Endothelial cell of hepatic sinusoid (primary cell): ENCODE measurements at regions not wholly inside any gene's neighbourhood (a gene's known extent, or its start where the extent isn't known, plus 50 kb on each side); places are given as distances from the start of the nearest gene placed in this dataset.

Source experiments
- in situ Hi-C: cut with HindIII; loops from 2 replicates; pipeline ENCODE4 v1.10.0; 2017; ENCODE audit warnings: low sequenced_read_pairs

DNA sequence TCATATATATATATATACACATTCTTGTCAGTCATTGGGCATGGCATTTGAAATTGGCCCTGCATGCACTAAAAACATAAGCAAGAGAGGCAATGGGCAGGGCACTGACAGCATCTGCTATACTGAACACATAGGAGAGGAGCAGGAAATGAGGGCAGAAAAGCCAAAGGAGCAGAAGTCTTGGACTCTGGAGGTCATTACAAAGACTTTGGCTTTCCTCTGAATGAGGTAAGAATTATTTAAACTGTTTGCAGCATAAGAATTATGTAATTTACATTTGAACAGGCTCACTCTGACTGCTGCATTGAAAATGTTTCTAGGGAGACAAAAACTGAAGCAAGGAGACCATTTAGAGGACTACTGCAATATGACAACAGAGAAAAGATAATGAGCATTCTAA is 396.5 kb downstream of the PRDM5 start:
- in situ Hi-C loops: no loop called here

DNA sequence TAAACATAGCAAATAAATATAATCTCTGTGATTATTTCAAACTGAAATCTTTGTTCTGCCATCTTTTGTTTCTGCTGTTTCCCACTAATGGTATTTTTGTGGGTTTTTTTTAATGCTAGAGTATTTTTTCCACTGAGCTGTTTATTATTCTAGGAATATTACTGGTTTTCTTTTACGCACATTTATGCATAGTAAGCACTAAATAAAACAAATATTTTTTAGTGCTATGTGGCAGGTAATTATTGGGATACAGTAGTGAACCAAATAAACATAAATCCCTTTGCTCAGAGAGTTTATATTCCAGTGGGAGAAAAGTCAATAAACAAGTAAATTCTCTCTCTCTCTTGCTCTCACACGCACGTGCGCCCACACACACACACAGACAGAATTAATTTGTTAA is 397.4 kb downstream of the PRDM5 start:
- in situ Hi-C loops: no loop called here

DNA sequence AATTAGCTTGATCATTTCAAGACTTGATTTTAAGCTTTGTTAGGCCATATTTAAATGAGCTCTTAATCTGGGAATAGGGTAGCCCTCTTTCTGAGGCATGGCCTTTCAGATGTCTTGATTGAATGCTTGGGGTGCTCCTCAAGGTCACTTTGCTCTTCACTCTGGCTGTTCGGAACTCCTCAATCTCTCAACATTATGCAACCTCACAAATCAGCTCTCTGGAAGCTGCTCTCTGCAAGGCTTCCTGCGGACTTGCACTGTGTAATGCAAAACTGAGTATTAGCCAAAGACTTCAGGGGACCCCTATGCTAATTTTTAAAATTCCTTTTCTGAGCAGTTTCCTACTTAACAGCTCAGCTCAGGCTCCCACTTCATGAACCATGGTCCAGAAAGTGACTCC is 398.3 kb downstream of the PRDM5 start:
- in situ Hi-C loops: no loop called here

DNA sequence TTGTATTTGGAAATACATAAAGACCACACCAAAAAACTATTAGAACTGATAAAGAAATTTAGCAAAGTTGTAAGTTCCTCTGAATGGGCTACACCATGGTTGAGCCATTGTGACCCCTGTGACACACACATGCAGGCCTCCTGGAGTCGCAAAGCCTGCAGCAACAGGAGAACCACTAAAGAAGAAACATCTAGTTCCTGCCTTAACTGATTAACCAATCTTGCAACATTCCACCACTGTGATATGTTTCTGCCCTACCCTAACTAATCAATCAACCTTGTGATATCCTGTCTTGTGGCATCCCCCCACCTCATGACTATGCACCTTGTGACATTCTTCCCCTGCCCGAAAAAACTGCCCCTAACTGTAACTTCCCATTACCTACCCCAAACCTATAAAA is 401.8 kb downstream of the PRDM5 start:
- in situ Hi-C loops: no loop called here

DNA sequence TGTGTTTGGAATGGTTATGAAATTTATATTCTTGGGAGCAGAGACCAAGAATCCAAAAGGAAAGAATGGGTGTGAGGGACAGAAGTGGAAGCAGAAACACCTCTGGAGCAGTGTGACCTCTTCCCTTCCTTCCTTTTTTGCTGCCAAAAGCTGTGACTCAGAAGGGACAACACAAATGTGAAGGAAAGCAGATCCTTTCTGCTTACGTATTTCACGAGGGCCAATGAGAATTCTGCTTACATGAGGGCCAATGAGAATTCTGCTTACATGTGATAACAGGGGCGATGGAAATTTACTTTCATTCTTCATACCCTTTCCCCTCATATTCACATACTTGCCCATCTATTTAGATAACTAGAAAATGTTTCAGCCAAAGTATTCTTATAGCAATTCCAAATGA is 404.6 kb downstream of the PRDM5 start:
- in situ Hi-C loops: no loop called here

DNA sequence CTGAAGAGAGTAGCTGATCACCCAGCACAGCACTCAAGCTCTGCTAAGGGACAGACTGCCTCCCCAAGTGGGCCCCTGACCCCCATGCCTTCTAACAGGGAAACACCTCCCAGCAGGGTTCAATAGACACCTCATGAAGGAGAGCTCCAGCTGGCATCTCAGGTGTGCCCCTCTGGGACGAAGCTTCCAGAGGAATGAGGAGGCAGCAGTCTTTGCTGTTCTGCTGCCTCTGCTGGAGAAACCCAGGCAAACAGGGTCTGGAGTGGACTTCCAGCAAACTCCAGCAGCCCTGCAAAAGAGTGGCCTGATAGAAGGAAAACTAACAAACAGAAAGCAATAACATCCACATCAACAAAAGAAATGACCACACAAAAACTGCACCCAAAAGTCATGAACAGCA is 412.8 kb downstream of the PRDM5 start:
- in situ Hi-C loops: no loop called here

DNA sequence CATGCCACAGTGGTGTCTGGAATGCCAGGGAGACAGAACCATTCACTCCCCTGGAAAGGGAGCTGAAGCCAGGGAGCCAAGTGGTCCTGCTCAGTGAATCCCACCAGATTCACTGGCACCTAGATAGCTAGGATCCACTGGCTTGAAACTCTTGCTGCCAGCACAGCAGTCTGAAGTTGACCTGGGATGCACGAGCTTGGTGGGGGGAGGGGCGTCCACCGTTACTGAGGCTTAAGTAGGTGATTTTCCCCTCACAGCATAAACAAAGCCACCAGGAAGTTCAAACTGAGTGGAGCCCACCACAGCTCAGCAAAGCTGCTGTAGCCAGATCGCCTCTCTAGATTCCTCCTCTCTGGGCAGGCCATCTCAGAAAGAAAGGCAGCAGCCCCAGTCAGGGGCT is 413.3 kb downstream of the PRDM5 start:
- in situ Hi-C loops: no loop called here

DNA sequence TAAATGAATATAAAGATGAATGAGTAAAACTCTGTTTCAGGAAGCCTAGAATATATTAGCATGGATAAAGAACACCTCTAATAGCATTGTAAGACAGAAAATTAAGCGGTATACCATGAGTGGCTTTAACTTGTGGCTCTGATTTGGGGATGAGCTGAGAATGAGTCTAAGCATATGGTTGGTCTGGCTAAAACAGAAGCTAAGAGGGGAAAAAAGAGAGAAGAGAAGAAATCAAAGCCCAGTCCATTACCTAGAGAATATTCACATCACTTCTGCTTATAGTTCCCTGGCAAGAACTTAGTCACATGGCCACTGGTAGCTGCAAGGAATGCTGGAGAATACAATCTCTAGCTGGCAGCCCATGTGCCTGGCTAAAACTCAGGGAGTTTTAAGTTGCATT is 414.5 kb downstream of the PRDM5 start:
- in situ Hi-C loops: no loop called here

DNA sequence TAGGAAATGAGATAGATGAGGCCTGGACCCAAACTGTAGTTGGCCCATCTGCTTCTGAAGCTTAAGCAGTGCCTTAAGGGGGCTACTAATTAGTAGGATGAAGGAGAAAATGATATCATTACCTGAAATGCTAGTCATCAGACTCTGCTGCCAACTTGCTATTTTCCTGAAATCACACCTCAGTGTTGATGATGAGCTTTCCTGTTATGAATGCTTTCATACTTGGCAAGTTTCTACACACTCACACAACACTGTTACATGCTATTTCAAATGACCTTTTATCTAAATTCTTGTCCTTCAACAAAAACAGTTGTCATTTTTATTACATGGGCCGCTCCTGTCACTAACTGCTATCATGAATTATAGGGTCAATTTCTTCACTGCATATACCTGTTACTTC is 416.0 kb downstream of the PRDM5 start:
- in situ Hi-C loops: no loop called here

DNA sequence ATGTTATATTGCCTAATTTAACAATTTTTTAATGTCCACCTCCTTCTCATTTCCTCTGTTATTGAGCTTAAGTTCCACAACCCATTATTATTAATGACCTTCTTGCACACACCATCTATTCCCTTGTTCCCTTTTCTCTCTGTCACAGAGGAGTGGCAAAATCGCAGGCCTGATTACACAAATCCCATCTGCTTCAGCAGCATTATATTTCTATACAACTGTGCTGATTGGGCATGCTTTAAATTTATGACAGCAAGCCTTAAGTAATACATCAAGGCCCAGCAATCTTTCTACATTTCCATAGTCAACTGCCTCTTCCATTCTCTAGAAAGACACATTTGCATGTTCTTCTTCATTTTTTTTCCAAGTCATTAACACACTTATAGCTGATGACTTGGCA is 423.8 kb downstream of the PRDM5 start:
- in situ Hi-C loops: no loop called here

DNA sequence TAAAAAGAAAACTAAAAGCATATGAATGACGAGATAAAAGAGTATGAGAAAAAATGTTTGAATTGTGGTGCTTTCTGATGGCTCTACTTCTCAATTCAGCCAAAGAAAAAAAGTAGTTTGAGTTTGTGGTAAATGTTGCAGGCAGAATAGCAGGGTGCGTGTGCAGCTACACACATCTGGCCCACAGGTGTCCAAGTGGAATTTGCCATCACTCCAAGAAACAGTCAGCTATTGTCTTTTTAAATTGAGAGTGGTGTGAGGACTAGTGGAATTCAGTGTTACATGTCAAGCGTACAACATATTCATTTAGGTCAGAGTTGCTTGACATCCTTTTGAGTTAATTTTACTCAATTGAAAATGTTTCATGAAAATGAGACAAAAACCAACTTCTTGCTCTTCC is 424.8 kb upstream of the MAD2L1 start:
- in situ Hi-C loops: no loop called here

DNA sequence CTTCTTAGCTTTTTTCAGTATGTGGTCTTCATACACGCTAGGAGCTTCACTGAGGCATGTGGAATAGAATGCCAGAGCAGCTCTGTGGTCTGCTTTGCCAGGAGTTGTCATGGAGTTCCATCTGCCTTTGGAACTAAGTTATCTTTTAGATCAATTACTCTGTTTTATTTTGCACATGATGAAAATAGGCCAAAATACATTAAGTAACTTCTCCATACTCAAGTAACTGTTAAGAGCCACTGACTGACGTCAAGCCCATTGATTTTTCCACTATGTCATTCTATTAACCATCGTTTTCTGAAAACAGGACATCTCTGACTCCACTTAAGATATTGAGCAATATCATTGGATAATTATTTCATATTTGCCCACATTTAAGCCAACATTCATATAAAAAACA is 415.1 kb upstream of the MAD2L1 start:
- in situ Hi-C loops: no loop called here

DNA sequence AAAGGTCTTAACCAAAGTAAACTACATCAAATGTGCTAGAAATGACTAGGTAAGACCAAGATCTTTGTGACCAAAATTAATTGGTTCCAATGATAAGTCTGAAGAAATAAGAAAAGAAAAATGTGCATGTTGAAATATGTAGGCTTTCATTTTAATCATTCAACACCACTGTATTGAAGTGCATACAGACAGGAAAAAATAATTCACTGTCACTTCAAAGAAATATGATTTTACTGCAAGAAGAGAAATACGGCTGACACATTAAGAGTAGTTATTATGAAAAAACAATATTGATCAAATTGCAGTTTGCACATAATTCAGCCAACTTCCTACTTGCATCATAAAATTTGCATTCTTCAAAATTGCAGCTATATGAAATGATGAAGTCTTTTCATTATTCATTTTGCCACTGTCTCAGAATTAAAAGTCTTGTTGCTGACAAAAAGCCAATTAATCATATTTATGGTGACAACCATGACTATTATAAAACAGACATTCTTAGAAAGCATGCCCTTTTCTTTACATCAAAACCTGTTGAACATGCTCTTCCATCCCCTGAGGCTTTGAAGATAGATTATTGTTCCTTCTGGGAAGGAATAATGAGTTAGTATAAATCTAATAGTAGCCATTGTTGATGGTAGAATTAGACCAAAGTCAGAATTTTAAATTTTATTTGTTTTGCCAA is 405.9 kb upstream of the MAD2L1 start:
- in situ Hi-C loops: loop anchor here (5.0 kb wide), 1 partner anchor 95 kb away; no protein-coding TSS in a partner anchor

DNA sequence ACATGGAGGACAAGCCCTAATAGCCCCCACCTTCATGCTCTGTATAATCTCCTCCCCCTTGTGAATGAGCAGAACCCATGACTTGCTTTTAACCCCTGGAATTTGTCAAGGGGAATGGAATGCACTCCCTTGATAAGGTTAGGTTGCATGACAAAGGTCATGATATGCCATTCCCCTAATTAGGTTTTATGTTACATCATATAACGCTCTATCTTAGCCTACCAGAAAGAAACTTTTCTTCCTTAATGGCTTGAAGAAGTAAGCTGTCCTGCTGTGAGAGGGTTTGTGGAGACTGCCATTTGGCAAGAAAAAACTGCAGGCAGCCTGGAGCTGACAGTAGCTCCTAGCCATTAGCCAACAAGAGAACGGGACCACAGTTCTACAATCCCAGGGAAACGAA is 399.8 kb upstream of the MAD2L1 start:
- in situ Hi-C loops: no loop called here

DNA sequence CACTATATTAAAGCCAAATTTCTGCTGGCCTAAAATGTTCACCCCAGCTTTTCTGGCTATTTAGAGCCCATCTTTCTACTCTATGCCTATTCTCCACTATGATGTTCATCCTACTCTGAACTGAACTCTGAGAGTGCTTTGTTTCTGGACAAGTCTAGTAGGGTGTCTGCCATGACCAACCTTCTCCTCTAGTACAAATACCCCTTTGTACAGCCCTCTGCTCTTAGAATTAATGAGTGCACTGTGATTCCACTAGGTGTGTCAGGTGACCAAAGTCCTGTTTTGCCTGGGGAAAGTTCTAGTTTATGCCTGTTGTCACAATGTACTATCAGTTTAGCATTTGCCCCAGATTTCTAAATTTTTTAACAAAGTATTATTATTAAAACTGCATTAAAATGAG is 388.1 kb upstream of the MAD2L1 start:
- in situ Hi-C loops: no loop called here

DNA sequence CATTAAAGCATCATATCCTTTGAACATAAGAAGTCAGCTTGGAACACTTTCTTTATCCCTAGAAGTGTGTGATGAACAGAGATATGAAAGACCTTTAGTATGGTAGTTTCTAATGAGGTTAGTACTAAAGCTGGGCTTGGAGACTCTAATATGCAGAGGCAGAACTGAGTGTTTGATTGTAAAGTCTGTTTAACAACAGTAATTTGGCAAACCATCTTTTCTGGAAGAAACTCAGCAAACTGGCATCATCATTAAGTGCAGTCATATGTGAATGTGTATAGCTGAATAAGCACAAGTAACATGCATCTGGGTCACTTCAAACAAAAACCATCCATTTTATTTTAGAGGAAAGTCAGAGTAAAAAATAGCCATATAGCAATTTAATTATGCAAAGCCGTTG is 385.9 kb upstream of the MAD2L1 start:
- in situ Hi-C loops: no loop called here

DNA sequence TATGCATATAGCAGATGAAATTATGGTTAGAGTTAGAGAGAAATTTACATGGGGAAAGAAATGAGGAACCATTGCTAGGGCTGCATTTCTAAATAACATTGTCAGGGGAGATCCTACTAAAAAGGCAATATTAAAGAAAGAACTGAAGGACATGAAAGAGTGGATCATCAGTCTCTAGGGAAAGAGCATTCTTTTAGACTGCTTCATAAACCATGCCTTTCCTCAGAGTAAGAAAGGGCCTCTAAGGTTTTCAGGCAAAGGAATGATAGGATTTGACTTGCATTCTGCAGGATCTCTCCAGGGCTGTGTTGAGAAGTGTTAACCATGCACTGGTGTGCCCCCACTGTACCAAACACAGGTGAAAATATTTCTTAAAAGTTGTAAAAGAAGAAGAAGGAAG is 385.4 kb upstream of the MAD2L1 start:
- in situ Hi-C loops: no loop called here

DNA sequence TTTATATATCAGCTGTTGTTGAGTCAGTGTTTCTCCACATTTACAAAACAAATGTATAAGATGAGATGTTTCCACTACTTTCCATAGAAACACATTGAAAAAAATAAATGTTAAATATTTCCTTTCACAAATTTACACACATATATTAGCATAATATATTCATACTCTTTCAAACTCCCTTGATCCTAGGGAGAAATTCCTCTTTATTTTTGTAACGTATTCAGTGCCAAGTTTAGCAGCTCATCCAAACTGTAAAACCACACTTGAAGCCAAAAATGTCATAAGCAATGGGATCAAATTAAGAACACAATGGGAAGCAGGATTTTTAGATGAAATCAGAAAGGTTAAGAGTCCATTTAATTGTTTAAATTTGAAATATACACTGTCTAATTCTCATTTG is 381.1 kb upstream of the MAD2L1 start:
- in situ Hi-C loops: no loop called here

DNA sequence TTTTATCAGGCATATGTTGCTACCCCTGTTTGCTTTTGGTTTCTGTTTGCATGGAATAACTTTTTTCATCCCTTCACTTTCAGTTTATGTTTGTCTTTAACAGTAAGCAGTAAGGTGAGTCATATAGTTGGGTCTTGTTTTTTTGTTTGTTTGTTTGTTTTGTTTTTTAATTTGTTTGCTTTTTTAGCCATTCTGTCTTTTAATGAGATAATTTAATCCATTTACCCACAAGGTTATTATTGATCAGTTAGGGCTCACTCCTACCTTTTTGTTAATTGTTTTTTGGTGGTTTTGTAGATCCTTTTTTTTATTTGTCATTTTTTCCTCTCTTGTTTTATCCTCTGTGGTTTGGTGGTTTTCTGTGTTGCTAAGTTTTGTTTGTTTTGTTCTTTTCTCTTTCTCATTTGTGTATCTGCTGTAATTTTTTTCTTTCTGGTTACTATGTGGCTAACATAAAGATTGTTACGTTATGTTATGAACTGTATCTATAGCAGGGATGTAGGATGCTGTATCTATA is 379.5 kb upstream of the MAD2L1 start:
- in situ Hi-C loops: no loop called here

DNA sequence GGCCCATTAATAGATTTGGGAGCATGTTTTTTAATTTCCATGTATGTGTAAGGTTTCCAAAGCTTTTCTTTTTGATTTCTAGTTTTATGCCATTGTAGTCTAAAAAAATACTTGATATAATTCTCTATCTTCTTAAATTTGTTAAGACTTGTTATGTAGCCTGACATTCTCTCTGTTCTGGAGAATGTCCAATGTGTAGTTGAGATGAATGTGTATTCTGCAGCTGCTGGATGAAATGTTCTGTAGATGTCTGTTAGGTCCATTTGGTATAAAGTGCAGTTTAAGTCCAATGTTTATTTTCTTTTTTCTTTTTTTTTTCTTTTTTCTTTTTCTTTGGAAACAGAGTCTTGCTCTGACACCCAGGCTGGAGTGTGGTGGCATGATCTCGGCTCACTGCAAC is 378.5 kb upstream of the MAD2L1 start:
- in situ Hi-C loops: no loop called here

DNA sequence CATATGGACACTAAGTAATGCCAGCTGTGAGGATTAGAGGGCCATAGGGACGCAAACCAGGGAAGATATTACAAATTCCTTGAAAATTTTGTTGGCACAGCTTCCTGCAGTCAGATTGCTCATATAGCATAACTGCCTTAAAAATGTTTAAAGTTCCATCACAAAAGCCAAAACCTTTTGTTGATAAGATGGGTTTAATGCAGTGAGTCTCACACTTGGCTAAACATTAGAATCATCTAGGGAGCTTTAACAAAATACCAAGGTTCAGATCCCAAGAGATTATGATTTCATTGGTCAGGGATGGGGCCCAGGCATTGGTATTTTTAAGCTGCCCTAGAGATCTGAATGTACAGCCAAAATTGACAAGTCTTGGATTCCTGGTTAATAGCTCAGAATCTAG is 376.5 kb upstream of the MAD2L1 start:
- in situ Hi-C loops: no loop called here

DNA sequence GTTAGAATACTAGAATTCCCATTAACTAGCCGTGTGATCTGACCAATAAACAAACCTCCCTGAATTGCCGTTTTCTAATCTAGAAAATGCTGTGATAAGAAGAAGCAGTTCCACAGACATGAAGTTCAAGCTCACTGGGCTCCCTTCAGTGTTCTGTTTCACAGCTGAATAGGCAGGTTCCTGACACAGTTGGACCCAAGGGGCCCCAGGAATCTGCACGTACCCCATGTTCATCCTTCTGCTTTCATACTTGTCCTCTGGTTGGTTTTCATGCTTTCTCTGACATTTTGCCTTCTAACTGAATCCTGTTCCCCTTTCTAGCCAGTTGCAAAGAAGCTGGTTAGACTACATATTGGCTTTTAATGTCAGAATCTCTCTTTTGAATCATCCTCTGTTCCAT is 374.1 kb upstream of the MAD2L1 start:
- in situ Hi-C loops: no loop called here

DNA sequence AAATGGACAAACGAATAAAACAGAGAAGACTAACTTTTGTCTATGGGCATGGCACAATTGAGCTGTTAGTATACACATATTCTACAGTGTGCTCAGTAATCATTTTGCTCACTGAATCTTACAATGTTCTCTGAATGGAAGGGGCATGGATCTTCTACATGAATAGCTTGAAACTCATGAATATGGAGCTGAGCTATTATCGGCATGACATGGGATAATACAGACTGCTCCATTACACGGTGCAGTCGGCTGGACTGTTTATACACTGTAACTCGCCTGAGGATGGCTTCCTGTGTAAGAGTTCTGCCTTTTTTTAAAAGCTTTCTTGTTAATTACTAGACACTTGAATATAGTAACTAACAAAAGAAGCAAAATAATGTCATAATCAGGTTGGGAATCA is 368.5 kb upstream of the MAD2L1 start:
- in situ Hi-C loops: no loop called here
